SK-N-SH treated with all-trans-retinoic acid at 6 μM for 48 hours (cell line): ENCODE measurements at regions not wholly inside any gene's neighbourhood (a gene's known extent, or its start where the extent isn't known, plus 50 kb on each side); places are given as distances from the start of the nearest gene placed in this dataset.

Experiments used
- ARNTL ChIP-seq: fragments of 450-650 bp; formaldehyde crosslinking; IDR thresholded peaks from 2 replicates; pipeline ENCODE4 v1.5.0; 2020; ENCODE audit warnings: low read depth, mild to moderate bottlenecking, moderate library complexity, borderline replicate concordance
- CREB5 ChIP-seq: fragments of 250-450 bp; sonication (Bioruptor Pico); IDR thresholded peaks from 2 replicates; pipeline ENCODE4 v1.5.1; 2020; ENCODE audit warnings: low read depth, mild to moderate bottlenecking, moderate library complexity
- CSDC2 ChIP-seq: fragments of 250-450 bp; sonication (Bioruptor Pico); IDR thresholded peaks from 2 replicates; pipeline ENCODE4 v1.5.0; 2020; ENCODE audit warnings: mild to moderate bottlenecking, moderate library complexity
- CSRNP3 ChIP-seq: fragments of 250-450 bp; sonication (Bioruptor Pico); IDR thresholded peaks from 2 replicates; pipeline ENCODE4 v1.5.1; 2021; ENCODE audit warnings: mild to moderate bottlenecking, moderate library complexity
- ESRRG ChIP-seq: fragments of 250-450 bp; sonication (Bioruptor Pico); IDR thresholded peaks from 2 replicates; pipeline ENCODE4 v1.6.1; 2021; ENCODE audit warnings: mild to moderate bottlenecking
- PPARA ChIP-seq: fragments of 250-450 bp; sonication (Bioruptor Pico); IDR thresholded peaks from 2 replicates; pipeline ENCODE4 v1.5.0; 2020; ENCODE audit warnings: mild to moderate bottlenecking, borderline replicate concordance
- TOX ChIP-seq: fragments of 250-450 bp; sonication (Bioruptor Pico); IDR thresholded peaks from 2 replicates; pipeline ENCODE4 v1.8.0; 2021; ENCODE audit warnings: mild to moderate bottlenecking, moderate library complexity, borderline replicate concordance
- ZFP3 ChIP-seq: fragments of 250-450 bp; sonication (Bioruptor Pico); IDR thresholded peaks from 2 replicates; pipeline ENCODE4 v1.5.0; 2020; ENCODE audit warnings: mild to moderate bottlenecking, moderate library complexity
- ZNF565 ChIP-seq: fragments of 450-650 bp; formaldehyde crosslinking; conservative IDR thresholded peaks from 2 replicates; pipeline ENCODE4 v1.5.0; 2020; ENCODE audit warnings: low read depth, mild to moderate bottlenecking, moderate library complexity
- TF ChIP-seq, protein P1 (sequence below): fragments of 250-450 bp; sonication (Bioruptor Pico); IDR thresholded peaks from 2 replicates; pipeline ENCODE4 v1.8.0; 2021; ENCODE audit warnings: low read depth, mild to moderate bottlenecking, moderate library complexity, borderline replicate concordance
- TF ChIP-seq, protein P2 (sequence below): fragments of 250-450 bp; sonication (Bioruptor Pico); IDR thresholded peaks from 2 replicates; pipeline ENCODE4 v1.5.0; 2020; ENCODE audit warnings: mild to moderate bottlenecking, moderate library complexity
- TF ChIP-seq, protein P3 (sequence below): fragments of 250-450 bp; sonication (Bioruptor Pico); IDR thresholded peaks from 2 replicates; pipeline ENCODE4 v1.8.0; 2020; ENCODE audit warnings: mild to moderate bottlenecking, moderate library complexity, borderline replicate concordance

- TF ChIP-seq TOX (CRISPR knock-in tag) (no peak), ARNTL (CRISPR knock-in tag) (no peak), CSDC2 (CRISPR knock-in tag) (no peak), PPARA (no peak), CSRNP3 (no peak), CREB5 (CRISPR knock-in tag) (no peak), ZNF565 (CRISPR knock-in tag) (no peak), ESRRG (CRISPR knock-in tag) (no peak), ZFP3 (CRISPR knock-in tag) (no peak)
- TF ChIP-seq, protein P1, sequence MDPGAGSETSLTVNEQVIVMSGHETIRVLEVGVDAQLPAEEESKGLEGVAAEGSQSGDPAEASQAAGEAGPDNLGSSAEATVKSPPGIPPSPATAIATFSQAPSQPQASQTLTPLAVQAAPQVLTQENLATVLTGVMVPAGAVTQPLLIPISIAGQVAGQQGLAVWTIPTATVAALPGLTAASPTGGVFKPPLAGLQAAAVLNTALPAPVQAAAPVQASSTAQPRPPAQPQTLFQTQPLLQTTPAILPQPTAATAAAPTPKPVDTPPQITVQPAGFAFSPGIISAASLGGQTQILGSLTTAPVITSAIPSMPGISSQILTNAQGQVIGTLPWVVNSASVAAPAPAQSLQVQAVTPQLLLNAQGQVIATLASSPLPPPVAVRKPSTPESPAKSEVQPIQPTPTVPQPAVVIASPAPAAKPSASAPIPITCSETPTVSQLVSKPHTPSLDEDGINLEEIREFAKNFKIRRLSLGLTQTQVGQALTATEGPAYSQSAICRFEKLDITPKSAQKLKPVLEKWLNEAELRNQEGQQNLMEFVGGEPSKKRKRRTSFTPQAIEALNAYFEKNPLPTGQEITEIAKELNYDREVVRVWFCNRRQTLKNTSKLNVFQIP: no peak
- TF ChIP-seq, protein P2, sequence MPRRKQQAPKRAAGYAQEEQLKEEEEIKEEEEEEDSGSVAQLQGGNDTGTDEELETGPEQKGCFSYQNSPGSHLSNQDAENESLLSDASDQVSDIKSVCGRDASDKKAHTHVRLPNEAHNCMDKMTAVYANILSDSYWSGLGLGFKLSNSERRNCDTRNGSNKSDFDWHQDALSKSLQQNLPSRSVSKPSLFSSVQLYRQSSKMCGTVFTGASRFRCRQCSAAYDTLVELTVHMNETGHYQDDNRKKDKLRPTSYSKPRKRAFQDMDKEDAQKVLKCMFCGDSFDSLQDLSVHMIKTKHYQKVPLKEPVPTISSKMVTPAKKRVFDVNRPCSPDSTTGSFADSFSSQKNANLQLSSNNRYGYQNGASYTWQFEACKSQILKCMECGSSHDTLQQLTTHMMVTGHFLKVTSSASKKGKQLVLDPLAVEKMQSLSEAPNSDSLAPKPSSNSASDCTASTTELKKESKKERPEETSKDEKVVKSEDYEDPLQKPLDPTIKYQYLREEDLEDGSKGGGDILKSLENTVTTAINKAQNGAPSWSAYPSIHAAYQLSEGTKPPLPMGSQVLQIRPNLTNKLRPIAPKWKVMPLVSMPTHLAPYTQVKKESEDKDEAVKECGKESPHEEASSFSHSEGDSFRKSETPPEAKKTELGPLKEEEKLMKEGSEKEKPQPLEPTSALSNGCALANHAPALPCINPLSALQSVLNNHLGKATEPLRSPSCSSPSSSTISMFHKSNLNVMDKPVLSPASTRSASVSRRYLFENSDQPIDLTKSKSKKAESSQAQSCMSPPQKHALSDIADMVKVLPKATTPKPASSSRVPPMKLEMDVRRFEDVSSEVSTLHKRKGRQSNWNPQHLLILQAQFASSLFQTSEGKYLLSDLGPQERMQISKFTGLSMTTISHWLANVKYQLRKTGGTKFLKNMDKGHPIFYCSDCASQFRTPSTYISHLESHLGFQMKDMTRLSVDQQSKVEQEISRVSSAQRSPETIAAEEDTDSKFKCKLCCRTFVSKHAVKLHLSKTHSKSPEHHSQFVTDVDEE (CRISPR knock-in tag): no peak
- TF ChIP-seq, protein P3, sequence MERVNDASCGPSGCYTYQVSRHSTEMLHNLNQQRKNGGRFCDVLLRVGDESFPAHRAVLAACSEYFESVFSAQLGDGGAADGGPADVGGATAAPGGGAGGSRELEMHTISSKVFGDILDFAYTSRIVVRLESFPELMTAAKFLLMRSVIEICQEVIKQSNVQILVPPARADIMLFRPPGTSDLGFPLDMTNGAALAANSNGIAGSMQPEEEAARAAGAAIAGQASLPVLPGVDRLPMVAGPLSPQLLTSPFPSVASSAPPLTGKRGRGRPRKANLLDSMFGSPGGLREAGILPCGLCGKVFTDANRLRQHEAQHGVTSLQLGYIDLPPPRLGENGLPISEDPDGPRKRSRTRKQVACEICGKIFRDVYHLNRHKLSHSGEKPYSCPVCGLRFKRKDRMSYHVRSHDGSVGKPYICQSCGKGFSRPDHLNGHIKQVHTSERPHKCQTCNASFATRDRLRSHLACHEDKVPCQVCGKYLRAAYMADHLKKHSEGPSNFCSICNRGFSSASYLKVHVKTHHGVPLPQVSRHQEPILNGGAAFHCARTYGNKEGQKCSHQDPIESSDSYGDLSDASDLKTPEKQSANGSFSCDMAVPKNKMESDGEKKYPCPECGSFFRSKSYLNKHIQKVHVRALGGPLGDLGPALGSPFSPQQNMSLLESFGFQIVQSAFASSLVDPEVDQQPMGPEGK (CRISPR knock-in tag): no peak
These were observed 1772.0 kb upstream of the FLRT2 start for GRCh38 chr14:83757916-83758315.
